Suprapubic skin (tissue), 4 donors: ENCODE measurements at regions not wholly inside any gene's neighbourhood (a gene's known extent, or its start where the extent isn't known, plus 50 kb on each side); places are given as distances from the start of the nearest gene placed in this dataset.

ENCODE experiments used
- EP300 ChIP-seq: sonication (generic); formaldehyde crosslinking; IDR thresholded peaks from one replicate; pipeline ENCODE4 v1.6.1; 2017; ENCODE audit warnings: antibody characterized with exemption
- POLR2A ChIP-seq, 2 donors: fragments of 450-650 bp; IDR thresholded peaks; one replicate each; pipeline ENCODE4 v1.6.1; 2017; ENCODE audit warnings: antibody characterized with exemption in 2 of 2, mild to moderate bottlenecking in 2 of 2, moderate library complexity in 2 of 2
- POLR2AphosphoS5 ChIP-seq, 3 donors: sonication (generic); formaldehyde crosslinking; IDR thresholded peaks; one replicate each; pipeline ENCODE4 v1.6.1; 2017; ENCODE audit warnings: antibody characterized with exemption in 3 of 3
- TF ChIP-seq, protein P1 (sequence below), 2 donors: fragments of 200-600 bp in 1 of 2; fragments of 450-650 bp in 1 of 2; sonication (generic) in 1 of 2; IDR thresholded peaks; one replicate each; pipeline ENCODE4 v1.5.1; 2016 to 2019; ENCODE audit warnings: antibody characterized with exemption in 2 of 2, mild to moderate bottlenecking in 1 of 2, moderate library complexity in 1 of 2

DNA sequence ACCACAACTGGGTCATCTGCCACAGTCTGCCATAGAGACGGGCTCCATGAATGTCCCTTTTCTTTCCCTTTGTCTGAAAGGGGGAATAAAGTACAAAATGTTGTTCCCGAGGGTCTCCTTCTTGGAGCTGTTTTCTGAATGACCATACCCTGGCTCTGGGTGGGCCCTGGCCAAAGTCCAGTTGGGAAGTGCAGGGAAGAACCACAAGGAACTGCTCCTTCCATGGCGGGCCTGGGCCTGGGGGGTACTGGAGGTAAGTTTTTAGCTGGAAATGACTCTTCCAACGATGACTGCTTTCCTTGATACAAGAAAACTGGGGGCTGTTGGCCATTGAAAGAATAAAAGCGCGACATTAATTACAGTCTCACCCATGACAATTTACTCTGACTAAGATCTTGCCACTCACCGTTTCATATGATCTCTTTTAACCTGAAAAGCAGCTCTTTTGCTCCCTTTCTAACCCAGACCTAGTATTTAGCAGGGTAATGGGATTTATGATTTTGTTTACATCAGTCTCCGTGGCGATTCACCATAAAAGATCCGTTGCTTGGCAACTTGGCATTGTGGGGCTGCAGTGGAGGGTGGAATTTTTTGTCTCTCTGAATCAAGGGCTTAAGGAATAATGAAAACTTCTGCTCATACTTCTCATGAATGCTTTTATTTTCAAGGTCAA lies 89.2 kb upstream of the PTCH1 start:
- TF ChIP-seq EP300: no peak
- TF ChIP-seq, protein P1, sequence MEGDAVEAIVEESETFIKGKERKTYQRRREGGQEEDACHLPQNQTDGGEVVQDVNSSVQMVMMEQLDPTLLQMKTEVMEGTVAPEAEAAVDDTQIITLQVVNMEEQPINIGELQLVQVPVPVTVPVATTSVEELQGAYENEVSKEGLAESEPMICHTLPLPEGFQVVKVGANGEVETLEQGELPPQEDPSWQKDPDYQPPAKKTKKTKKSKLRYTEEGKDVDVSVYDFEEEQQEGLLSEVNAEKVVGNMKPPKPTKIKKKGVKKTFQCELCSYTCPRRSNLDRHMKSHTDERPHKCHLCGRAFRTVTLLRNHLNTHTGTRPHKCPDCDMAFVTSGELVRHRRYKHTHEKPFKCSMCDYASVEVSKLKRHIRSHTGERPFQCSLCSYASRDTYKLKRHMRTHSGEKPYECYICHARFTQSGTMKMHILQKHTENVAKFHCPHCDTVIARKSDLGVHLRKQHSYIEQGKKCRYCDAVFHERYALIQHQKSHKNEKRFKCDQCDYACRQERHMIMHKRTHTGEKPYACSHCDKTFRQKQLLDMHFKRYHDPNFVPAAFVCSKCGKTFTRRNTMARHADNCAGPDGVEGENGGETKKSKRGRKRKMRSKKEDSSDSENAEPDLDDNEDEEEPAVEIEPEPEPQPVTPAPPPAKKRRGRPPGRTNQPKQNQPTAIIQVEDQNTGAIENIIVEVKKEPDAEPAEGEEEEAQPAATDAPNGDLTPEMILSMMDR (IDR thresholded peaks at IDR 0.05): no peak
- no peak for TF ChIP-seq POLR2A (IDR thresholded peaks at IDR 0.05)
- no peak for TF ChIP-seq POLR2AphosphoS5 (IDR thresholded peaks at IDR 0.05)
